ENCODE measurements at regions not wholly inside any gene's neighbourhood (a gene's known extent, or its start where the extent isn't known, plus 50 kb on each side); places are given as distances from the start of the nearest gene placed in this dataset.
A peak's percentile ranks its signal among the peaks of the same experiment; 100 is the strongest.

DNA sequence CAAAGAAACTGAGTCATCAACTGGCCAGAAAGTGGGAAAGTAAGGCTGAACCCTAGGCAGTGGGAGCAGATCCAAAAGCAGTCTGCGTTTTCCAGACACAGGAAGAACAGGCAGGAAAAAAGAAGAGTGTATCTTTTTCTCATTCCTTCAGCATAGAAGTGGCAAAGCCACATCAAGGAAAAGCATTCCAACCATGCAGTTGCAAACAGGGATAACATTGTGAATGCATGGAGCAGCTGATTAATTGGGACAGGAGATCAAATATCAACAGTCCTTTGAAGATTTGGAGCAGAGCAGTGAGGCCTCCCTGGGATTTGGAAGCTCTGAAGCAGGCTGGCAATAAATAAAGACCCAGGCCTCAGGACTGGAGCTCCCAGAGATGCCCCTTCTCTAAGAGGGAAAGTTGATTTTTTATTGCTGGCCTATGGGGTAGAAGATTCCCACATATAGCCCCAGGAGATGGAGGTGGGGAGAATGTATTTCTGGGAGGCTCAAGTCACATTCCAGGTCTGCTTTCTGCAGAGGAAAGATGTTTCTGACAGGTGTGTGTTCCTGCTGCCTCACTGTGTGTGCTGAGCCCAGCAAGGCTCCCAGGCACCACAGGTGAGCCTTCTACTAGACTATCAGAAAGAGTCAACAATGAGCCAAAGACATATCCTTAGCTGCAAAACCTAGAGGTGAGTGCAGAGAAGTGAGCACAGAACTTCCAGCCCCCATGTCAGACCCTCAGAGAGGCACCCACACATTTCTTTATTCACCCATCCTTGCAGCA, 222.5 kb downstream of the RAB28 start:
- TF ChIP-seq, protein P1, sequence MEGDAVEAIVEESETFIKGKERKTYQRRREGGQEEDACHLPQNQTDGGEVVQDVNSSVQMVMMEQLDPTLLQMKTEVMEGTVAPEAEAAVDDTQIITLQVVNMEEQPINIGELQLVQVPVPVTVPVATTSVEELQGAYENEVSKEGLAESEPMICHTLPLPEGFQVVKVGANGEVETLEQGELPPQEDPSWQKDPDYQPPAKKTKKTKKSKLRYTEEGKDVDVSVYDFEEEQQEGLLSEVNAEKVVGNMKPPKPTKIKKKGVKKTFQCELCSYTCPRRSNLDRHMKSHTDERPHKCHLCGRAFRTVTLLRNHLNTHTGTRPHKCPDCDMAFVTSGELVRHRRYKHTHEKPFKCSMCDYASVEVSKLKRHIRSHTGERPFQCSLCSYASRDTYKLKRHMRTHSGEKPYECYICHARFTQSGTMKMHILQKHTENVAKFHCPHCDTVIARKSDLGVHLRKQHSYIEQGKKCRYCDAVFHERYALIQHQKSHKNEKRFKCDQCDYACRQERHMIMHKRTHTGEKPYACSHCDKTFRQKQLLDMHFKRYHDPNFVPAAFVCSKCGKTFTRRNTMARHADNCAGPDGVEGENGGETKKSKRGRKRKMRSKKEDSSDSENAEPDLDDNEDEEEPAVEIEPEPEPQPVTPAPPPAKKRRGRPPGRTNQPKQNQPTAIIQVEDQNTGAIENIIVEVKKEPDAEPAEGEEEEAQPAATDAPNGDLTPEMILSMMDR (IDR thresholded peaks at IDR 0.05) = no peak
- peaks cover 5% of the 10 kb centered on the region; the same call in 1 of the 2 replicates for H3K36me3 Mint-ChIP-seq (ENCODE audit: low read depth)
- H3K27ac Mint-ChIP-seq = no peak overlapping the region
- peaks cover 5% of the 10 kb centered on the region; the same call in 1 of the 2 replicates for H3K9me3 Mint-ChIP-seq
- no peaks in the 10 kb centered on the region for H3K4me1 Mint-ChIP-seq (ENCODE audit: low read depth)
- H3K27me3 Mint-ChIP-seq (ENCODE audit: insufficient read depth) = no peaks in the 10 kb centered on the region
- no peak for DNase-seq
- H3K4me3 Mint-ChIP-seq = no peak overlapping the region

DNA sequence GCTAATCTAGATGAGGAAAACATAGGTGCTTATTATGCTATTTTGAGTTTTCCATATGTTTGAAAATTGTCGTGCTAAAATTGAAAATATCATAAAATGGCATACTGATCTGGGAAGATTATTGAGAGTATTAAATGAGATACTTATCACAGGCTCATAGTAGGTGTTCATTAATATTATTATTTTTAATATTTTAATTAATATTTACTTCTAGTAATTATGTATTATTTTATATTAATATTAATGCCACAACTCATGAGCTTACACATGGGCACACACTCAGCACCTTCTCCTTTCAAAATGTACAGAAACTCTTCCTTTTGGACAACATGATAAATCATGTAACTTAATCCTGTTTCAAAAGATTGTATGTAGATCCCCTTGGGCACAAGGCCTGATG, 223.6 kb downstream of the RAB28 start:
- Mint-ChIP-seq H3K36me3 (ENCODE audit: low read depth) (peaks cover 5% of the 10 kb centered on the region; the same call in 1 of the 2 replicates), H3K4me1 (ENCODE audit: low read depth) (no peaks in the 10 kb centered on the region), H3K4me3 (no peak overlapping the region), H3K27ac (no peak overlapping the region), H3K27me3 (ENCODE audit: insufficient read depth) (no peaks in the 10 kb centered on the region), H3K9me3 (peaks cover 5% of the 10 kb centered on the region; the same call in 1 of the 2 replicates)
- TF ChIP-seq, protein P1 (IDR thresholded peaks at IDR 0.05) = no peak
- no peak for DNase-seq

DNA sequence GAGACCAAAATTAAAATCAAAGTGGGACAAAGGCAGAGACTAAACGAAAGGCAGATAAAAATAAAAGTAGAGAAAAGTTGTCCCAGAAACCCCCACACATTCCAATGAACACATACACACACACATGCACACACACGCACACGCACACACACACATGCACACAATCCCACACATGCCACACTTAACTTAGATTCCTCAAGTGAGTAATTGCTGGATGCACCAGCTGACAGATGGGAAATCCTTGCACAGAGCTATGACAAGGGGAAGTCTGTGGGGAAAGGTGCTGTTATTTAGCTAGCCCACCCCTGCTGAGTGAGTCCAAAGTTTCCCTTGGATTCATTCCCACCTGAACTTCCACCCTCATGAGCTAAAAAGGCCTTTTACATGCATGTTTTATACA, 233.9 kb downstream of the RAB28 start:
- no peak overlapping the region for H3K27ac Mint-ChIP-seq
- no peak for DNase-seq

DNA sequence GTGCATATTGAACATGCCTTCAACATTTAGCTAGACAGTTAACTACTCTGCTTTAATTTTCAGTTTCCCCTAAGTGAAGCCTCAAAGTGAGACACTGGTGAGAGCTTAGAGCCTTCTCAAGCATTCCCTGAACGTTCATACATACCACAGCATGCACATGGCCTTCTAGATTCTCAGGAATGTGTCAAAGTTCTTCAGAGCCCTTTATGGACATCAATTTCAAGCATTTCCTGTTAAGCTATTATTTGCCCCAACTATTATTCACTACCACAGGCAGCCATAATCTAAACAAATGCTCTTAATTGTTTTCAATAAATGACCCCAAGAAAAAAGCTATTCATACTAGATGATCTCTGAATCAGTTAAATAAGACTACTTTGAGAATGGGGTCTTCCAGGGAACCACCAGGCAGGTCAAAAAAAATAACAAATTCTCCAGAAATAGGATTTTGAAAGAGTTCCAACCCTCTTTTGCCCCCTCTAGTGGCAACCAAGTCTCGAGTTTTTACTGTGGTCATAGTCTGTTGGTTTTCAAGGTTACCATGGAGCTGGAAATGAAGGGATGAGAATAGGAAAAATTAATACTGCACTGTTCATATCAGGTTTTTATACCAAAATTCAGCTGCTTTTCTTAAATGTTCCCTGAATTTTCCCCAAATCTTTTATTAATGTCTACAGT, 235.4 kb downstream of the RAB28 start:
- no peak overlapping the region for H3K27ac Mint-ChIP-seq
- peak; percentile 38 for DNase-seq
- H3K9me3 Mint-ChIP-seq = peaks cover 40% of the 10 kb centered on the region
- TF ChIP-seq, protein P1 (IDR thresholded peaks at IDR 0.05) = peak; percentile 63
- no peaks in the 10 kb centered on the region for H3K4me1 Mint-ChIP-seq (ENCODE audit: low read depth)
- H3K27me3 Mint-ChIP-seq (ENCODE audit: insufficient read depth) = no peaks in the 10 kb centered on the region
- peaks cover 13% of the 10 kb centered on the region; the same call in 1 of the 2 replicates for H3K36me3 Mint-ChIP-seq (ENCODE audit: low read depth)
- H3K4me3 Mint-ChIP-seq = no peak overlapping the region

More for the DNA sequence above, 233.9 kb downstream of the RAB28 start:
- TF ChIP-seq, protein P1 (IDR thresholded peaks at IDR 0.05) = no peak
- Mint-ChIP-seq H3K36me3 (ENCODE audit: low read depth) (peaks cover 8% of the 10 kb centered on the region; the same call in 1 of the 2 replicates), H3K4me3 (no peak overlapping the region), H3K27me3 (ENCODE audit: insufficient read depth) (no peaks in the 10 kb centered on the region), H3K9me3 (peaks cover 35% of the 10 kb centered on the region), H3K4me1 (ENCODE audit: low read depth) (no peaks in the 10 kb centered on the region)

DNA sequence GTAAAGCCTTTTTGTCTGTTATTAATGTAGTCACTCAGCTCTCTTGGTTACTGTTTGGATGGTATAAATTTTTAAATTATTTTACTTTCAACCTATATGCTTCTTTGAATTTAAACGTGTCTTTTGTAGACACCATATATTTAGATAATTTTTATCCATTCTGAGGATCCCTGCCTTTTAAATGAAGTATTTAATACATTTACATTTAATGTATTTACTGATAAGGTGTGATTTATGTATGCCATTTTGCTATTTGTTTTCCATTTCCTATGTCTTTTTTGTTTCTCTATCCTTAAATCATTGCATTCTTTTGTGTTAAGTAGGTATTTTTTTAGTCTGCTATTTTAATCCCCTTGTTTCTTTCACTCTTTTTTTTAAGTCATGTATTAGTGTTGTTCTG, 238.0 kb downstream of the RAB28 start:
- no peaks in the 10 kb centered on the region for H3K4me1 Mint-ChIP-seq (ENCODE audit: low read depth)
- no peak overlapping the region for H3K4me3 Mint-ChIP-seq
- H3K27ac Mint-ChIP-seq = no peak overlapping the region
- no peaks in the 10 kb centered on the region; the same call in 1 of the 2 replicates for H3K27me3 Mint-ChIP-seq (ENCODE audit: insufficient read depth)
- H3K36me3 Mint-ChIP-seq (ENCODE audit: low read depth) = peaks cover 13% of the 10 kb centered on the region; the same call in 1 of the 2 replicates
- H3K9me3 Mint-ChIP-seq = peaks cover 32% of the 10 kb centered on the region
- DNase-seq = no peak
- TF ChIP-seq, protein P1 (IDR thresholded peaks at IDR 0.05) = no peak
